Gastrocnemius medialis (tissue), 4 donors: ENCODE measurements at regions not wholly inside any gene's neighbourhood (a gene's known extent, or its start where the extent isn't known, plus 50 kb on each side); places are given as distances from the start of the nearest gene placed in this dataset.

Experiments used
- POLR2A ChIP-seq, 2 donors: fragments of 450-650 bp; IDR thresholded peaks; one replicate each; pipeline ENCODE4 v1.6.1; 2017; ENCODE audit warnings: antibody characterized with exemption in 2 of 2, mild to moderate bottlenecking in 2 of 2, moderate library complexity in 2 of 2
- TF ChIP-seq, protein P1 (sequence below), 5 experiments: fragments of 450-650 bp in 3 of 5; fragments of 200-600 bp in 2 of 5; sonication (generic) in 2 of 5; IDR thresholded peaks in 4 of 5; conservative IDR thresholded peaks in 1 of 5; 1 replicate in 4 of 5; 2 replicates in 1 of 5; pipeline ENCODE4 v1.5.1; 2016 to 2019; ENCODE audit warnings: antibody characterized with exemption in 5 of 5, mild to moderate bottlenecking in 3 of 5, moderate library complexity in 3 of 5

- TF ChIP-seq, protein P1, sequence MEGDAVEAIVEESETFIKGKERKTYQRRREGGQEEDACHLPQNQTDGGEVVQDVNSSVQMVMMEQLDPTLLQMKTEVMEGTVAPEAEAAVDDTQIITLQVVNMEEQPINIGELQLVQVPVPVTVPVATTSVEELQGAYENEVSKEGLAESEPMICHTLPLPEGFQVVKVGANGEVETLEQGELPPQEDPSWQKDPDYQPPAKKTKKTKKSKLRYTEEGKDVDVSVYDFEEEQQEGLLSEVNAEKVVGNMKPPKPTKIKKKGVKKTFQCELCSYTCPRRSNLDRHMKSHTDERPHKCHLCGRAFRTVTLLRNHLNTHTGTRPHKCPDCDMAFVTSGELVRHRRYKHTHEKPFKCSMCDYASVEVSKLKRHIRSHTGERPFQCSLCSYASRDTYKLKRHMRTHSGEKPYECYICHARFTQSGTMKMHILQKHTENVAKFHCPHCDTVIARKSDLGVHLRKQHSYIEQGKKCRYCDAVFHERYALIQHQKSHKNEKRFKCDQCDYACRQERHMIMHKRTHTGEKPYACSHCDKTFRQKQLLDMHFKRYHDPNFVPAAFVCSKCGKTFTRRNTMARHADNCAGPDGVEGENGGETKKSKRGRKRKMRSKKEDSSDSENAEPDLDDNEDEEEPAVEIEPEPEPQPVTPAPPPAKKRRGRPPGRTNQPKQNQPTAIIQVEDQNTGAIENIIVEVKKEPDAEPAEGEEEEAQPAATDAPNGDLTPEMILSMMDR (IDR thresholded peaks at IDR 0.05 in 4 of 5, conservative IDR thresholded peaks at IDR 0.05 in 1 of 5): no peak
- no peak for TF ChIP-seq POLR2A (IDR thresholded peaks at IDR 0.05)
These were observed 192.7 kb downstream of the ZIC4 start for GRCh38 chr3:147213633-147214032.
